SKM-1 treated with dmso at 0.1 percent for 144 hours (cell line): ENCODE measurements at regions not wholly inside any gene's neighbourhood (a gene's known extent, or its start where the extent isn't known, plus 50 kb on each side); places are given as distances from the start of the nearest gene placed in this dataset.
"Not testable (repeated sequence)": the region's sequence is repeated elsewhere in the genome, so short reads cannot be mapped to it uniquely, and the experiment has no call there.

Source experiments
- DNase-seq: peaks from one replicate; lab custom pipeline; 2025; ENCODE audit not compliant: unreplicated experiment; lab: John Stamatoyannopoulos, UW

- DNase-seq = no peak
Measured at GRCh38 chr13:80180740-80181355, 160.1 kb downstream of the SPRY2 start.

GRCh38 chr13:80177327-80177726, 163.6 kb downstream of the SPRY2 start:
- DNase-seq = no peak

- DNase-seq = peak; percentile 83
Measured at GRCh38 chr13:80173224-80173623, 167.7 kb downstream of the SPRY2 start.

GRCh38 chr13:80171096-80171495, 169.8 kb downstream of the SPRY2 start:
- no peak for DNase-seq

- peak; percentile 98 for DNase-seq
Measured at GRCh38 chr13:80168089-80168850, 172.7 kb downstream of the SPRY2 start.

- DNase-seq = no peak
Measured at GRCh38 chr13:80166352-80166751, 174.6 kb downstream of the SPRY2 start.

GRCh38 chr13:80164462-80164861, 176.5 kb downstream of the SPRY2 start:
- DNase-seq = no peak

GRCh38 chr13:80161896-80162295, 179.0 kb downstream of the SPRY2 start:
- no peak for DNase-seq

GRCh38 chr13:80161219-80161618, 179.7 kb downstream of the SPRY2 start:
- DNase-seq = peak; percentile 27

- DNase-seq = no peak
Measured at GRCh38 chr13:80160110-80160509, 180.8 kb downstream of the SPRY2 start.

GRCh38 chr13:80157261-80157932, 183.5 kb downstream of the SPRY2 start:
- DNase-seq = no peak

- DNase-seq = not testable (repeated sequence)
Measured at GRCh38 chr13:80152142-80152541, 188.8 kb downstream of the SPRY2 start.

- no peak for DNase-seq
Measured at GRCh38 chr13:80151016-80151415, 189.9 kb downstream of the SPRY2 start.

- DNase-seq = no peak
Measured at GRCh38 chr13:80149736-80150135, 191.2 kb downstream of the SPRY2 start.

GRCh38 chr13:80145171-80145690, 195.7 kb downstream of the SPRY2 start:
- DNase-seq = no peak

- DNase-seq = no peak
Measured at GRCh38 chr13:80144493-80144892, 196.4 kb downstream of the SPRY2 start.

- no peak for DNase-seq
Measured at GRCh38 chr13:80141123-80141849, 199.6 kb downstream of the SPRY2 start.

- DNase-seq = no peak
Measured at GRCh38 chr13:80140685-80141084, 200.2 kb downstream of the SPRY2 start.

- no peak for DNase-seq
Measured at GRCh38 chr13:80139196-80139595, 201.7 kb downstream of the SPRY2 start.

GRCh38 chr13:80137994-80138393, 202.9 kb downstream of the SPRY2 start:
- no peak for DNase-seq

GRCh38 chr13:80134346-80134745, 206.6 kb downstream of the SPRY2 start:
- no peak for DNase-seq
